ENCODE measurements at regions not wholly inside any gene's neighbourhood (a gene's known extent, or its start where the extent isn't known, plus 50 kb on each side); places are given as distances from the start of the nearest gene placed in this dataset.

DNA sequence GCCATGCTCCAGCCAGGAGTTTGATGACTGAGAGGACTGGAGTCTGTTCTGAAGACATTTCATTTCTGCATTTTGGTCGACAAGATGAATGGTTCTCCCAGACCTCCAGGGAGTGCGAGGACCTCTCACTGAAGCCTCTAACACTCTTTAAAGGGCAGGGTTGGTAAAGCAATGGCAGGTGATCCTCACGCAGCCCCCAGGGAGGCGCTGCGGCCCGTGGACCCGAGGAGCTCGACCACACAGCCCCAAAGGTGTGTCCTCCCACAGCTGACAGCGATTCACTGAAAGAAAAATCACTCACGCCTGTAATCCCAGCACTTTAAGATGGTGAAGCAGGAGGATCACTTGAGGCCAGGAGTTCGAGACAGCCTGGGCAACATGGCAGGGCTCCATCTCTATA, 183.8 kb upstream of the SFSWAP start:
- TF ChIP-seq POLR2A (IDR thresholded peaks at IDR 0.05; ENCODE audit: low read depth, low read length) (no peak), NFE2L2 (IDR thresholded peaks at IDR 0.05; ENCODE audit: low read depth, low read length) (no peak), CHD1 (IDR thresholded peaks at IDR 0.05; ENCODE audit: low read depth, low read length) (no peak), CEBPB (IDR thresholded peaks at IDR 0.05; ENCODE audit: low read depth, low read length) (no peak)
- TF ChIP-seq, protein P1, sequence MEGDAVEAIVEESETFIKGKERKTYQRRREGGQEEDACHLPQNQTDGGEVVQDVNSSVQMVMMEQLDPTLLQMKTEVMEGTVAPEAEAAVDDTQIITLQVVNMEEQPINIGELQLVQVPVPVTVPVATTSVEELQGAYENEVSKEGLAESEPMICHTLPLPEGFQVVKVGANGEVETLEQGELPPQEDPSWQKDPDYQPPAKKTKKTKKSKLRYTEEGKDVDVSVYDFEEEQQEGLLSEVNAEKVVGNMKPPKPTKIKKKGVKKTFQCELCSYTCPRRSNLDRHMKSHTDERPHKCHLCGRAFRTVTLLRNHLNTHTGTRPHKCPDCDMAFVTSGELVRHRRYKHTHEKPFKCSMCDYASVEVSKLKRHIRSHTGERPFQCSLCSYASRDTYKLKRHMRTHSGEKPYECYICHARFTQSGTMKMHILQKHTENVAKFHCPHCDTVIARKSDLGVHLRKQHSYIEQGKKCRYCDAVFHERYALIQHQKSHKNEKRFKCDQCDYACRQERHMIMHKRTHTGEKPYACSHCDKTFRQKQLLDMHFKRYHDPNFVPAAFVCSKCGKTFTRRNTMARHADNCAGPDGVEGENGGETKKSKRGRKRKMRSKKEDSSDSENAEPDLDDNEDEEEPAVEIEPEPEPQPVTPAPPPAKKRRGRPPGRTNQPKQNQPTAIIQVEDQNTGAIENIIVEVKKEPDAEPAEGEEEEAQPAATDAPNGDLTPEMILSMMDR (conservative IDR thresholded peaks at IDR 0.05; ENCODE audit: low read depth, low read length): no peak

All from IMR-90 (cell line).